H9 (cell line): ENCODE measurements at regions not wholly inside any gene's neighbourhood (a gene's known extent, or its start where the extent isn't known, plus 50 kb on each side); places are given as distances from the start of the nearest gene placed in this dataset.

Source experiments
- DNase-seq: peaks from one replicate; pipeline ENCODE4 v3.0.0-alpha.2; 2017
- H2AFZ ChIP-seq: one replicate; pipeline ENCODE4 v1.6.1; 2013; ENCODE audit warnings: mild to moderate bottlenecking, low read length, control low read depth, moderate library complexity
- H2AK5ac ChIP-seq: 2 replicates; pipeline ENCODE4 v1.6.1; 2013; ENCODE audit warnings: low read length, control low read depth, mixed read lengths; ENCODE audit not compliant: insufficient read length
- H2BK120ac ChIP-seq: one replicate; pipeline ENCODE4 v1.6.1; 2013; ENCODE audit warnings: low read depth, mild to moderate bottlenecking, low read length, control low read depth, inconsistent platforms; ENCODE audit not compliant: poor library complexity, severe bottlenecking
- H2BK12ac ChIP-seq: 2 replicates; pipeline ENCODE4 v1.6.1; 2013; ENCODE audit warnings: low read length, control low read depth, mixed read lengths, low read depth; ENCODE audit not compliant: insufficient read length
- H2BK15ac ChIP-seq: 2 replicates; pipeline ENCODE4 v1.6.1; 2013; ENCODE audit warnings: low read depth, low read length, control low read depth
- H2BK20ac ChIP-seq: one replicate; pipeline ENCODE4 v1.6.1; 2013; ENCODE audit warnings: low read depth, mild to moderate bottlenecking, low read length, control low read depth, inconsistent platforms; ENCODE audit not compliant: poor library complexity, severe bottlenecking
- H2BK5ac ChIP-seq: 2 replicates; pipeline ENCODE4 v1.6.1; 2013; ENCODE audit warnings: low read length, control low read depth, mixed read lengths; ENCODE audit not compliant: insufficient read length
- H3K14ac ChIP-seq: 2 replicates; pipeline ENCODE4 v1.6.1; 2013; ENCODE audit warnings: low read length, control low read depth; ENCODE audit not compliant: insufficient read depth
- H3K18ac ChIP-seq: 2 replicates; pipeline ENCODE4 v1.6.1; 2013; ENCODE audit warnings: low read depth, mild to moderate bottlenecking, mixed read lengths, low read length, control low read depth; ENCODE audit not compliant: insufficient read length
- H3K23ac ChIP-seq: 2 replicates; pipeline ENCODE4 v1.6.1; 2013; ENCODE audit warnings: low read length, control low read depth, mixed read lengths, low read depth; ENCODE audit not compliant: insufficient read length
- H3K23me2 ChIP-seq: 2 replicates; pipeline ENCODE4 v1.6.1; 2013; ENCODE audit warnings: low read depth, mild to moderate bottlenecking, mixed read lengths, low read length, control low read depth; ENCODE audit not compliant: insufficient read length, poor library complexity, severe bottlenecking
- H3K27ac ChIP-seq: 2 replicates; pipeline ENCODE4 v1.5.1; 2013; ENCODE audit warnings: low read length, control low read depth, mixed read lengths, low read depth; ENCODE audit not compliant: insufficient read length
- H3K27me3 ChIP-seq: 2 replicates; pipeline ENCODE4 v1.6.1; 2013; ENCODE audit warnings: low read length, control low read depth, inconsistent platforms; ENCODE audit not compliant: insufficient read depth
- H3K4ac ChIP-seq: 2 replicates; pipeline ENCODE4 v1.6.1; 2013; ENCODE audit warnings: low read depth, mild to moderate bottlenecking, control low read depth, inconsistent platforms, low read length, moderate library complexity
- H3K4me1 ChIP-seq: 2 replicates; pipeline ENCODE4 v1.6.1; 2013; ENCODE audit warnings: low read length, control low read depth, inconsistent platforms; ENCODE audit not compliant: insufficient read depth
- H3K4me2 ChIP-seq: 2 replicates; pipeline ENCODE4 v1.6.1; 2013; ENCODE audit warnings: low read length, control low read depth, mixed read lengths; ENCODE audit not compliant: insufficient read length, insufficient read depth
- H3K56ac ChIP-seq: 2 replicates; pipeline ENCODE4 v1.6.1; 2013; ENCODE audit warnings: low read depth, mild to moderate bottlenecking, mixed read lengths, low read length, control low read depth; ENCODE audit not compliant: insufficient read length
- H3K79me1 ChIP-seq: 2 replicates; pipeline ENCODE4 v1.6.1; 2013; ENCODE audit warnings: low read depth, mild to moderate bottlenecking, moderate library complexity, low read length, control low read depth, inconsistent platforms; ENCODE audit not compliant: insufficient read depth, poor library complexity, severe bottlenecking
- H3K79me2 ChIP-seq: 2 replicates; pipeline ENCODE4 v1.6.1; 2013; ENCODE audit warnings: low read length, control low read depth, inconsistent platforms; ENCODE audit not compliant: insufficient read depth
- H3K9ac ChIP-seq: 2 replicates; pipeline ENCODE4 v1.6.1; 2013; ENCODE audit warnings: low read length, control low read depth, mixed read lengths; ENCODE audit not compliant: insufficient read length; ENCODE audit errors: extremely low read depth
- H3K9me3 ChIP-seq: one replicate; pipeline ENCODE4 v1.6.1; 2013; ENCODE audit warnings: low read depth, low read length, inconsistent platforms; ENCODE audit not compliant: control insufficient read depth
- H3T11ph ChIP-seq: one replicate; pipeline ENCODE4 v1.6.1; 2013; ENCODE audit warnings: mild to moderate bottlenecking, low read length, control low read depth, inconsistent platforms
- H4K20me1 ChIP-seq: one replicate; pipeline ENCODE4 v1.6.1; 2013; ENCODE audit not compliant: control insufficient read depth, insufficient read length, insufficient read depth
- H4K5ac ChIP-seq: 2 replicates; pipeline ENCODE4 v1.6.1; 2013; ENCODE audit warnings: low read depth, mild to moderate bottlenecking, mixed read lengths, low read length, control low read depth; ENCODE audit not compliant: insufficient read length
- H4K8ac ChIP-seq: replicated peaks from 2 replicates; pipeline ENCODE4 v1.6.1; 2013; ENCODE audit warnings: low read length, control low read depth, mixed read lengths, low read depth; ENCODE audit not compliant: insufficient read length
- H4K91ac ChIP-seq: 2 replicates; pipeline ENCODE4 v1.6.1; 2013; ENCODE audit warnings: low read depth, mild to moderate bottlenecking, moderate library complexity, mixed read lengths, low read length, control low read depth; ENCODE audit not compliant: insufficient read length
- H3K27ac Mint-ChIP-seq, 3 experiments: 2 replicates in 2 of 3; 3 replicates in 1 of 3; pipeline ENCODE4 v1.8.0; 2020 to 2021; ENCODE audit warnings: mixed read lengths in 3 of 3, mild to moderate bottlenecking in 1 of 3, moderate library complexity in 1 of 3
- H3K27me3 Mint-ChIP-seq: 2 replicates; pipeline ENCODE4 v1.8.0; 2021; ENCODE audit warnings: low read depth, mild to moderate bottlenecking, moderate library complexity, mixed read lengths
- H3K36me3 Mint-ChIP-seq, 3 experiments: 2 replicates in 2 of 3; 3 replicates in 1 of 3; pipeline ENCODE4 v1.8.0; 2020 to 2021; ENCODE audit warnings: low read depth in 3 of 3, mixed read lengths in 3 of 3; ENCODE audit not compliant: insufficient read depth in 1 of 3
- H3K4me1 Mint-ChIP-seq, 2 experiments: 2 replicates each; pipeline ENCODE4 v1.8.0; 2020; ENCODE audit warnings: mixed read lengths in 2 of 2
- H3K4me3 Mint-ChIP-seq, 2 experiments: 2 replicates in 1 of 2; 3 replicates in 1 of 2; pipeline ENCODE4 v1.8.0; 2020 to 2021; ENCODE audit warnings: mild to moderate bottlenecking in 2 of 2, mixed read lengths in 2 of 2, moderate library complexity in 1 of 2
- H3K9me3 Mint-ChIP-seq, 2 experiments: 2 replicates in 1 of 2; 3 replicates in 1 of 2; pipeline ENCODE4 v1.8.0; 2020; ENCODE audit warnings: mild to moderate bottlenecking in 2 of 2, mixed read lengths in 2 of 2, moderate library complexity in 1 of 2
- WGBS: extraction: QIAGEN DNeasy Blood & Tissue Kit; methylation state at CpG from one replicate; pipeline ENCODE4 v1.1.7; 2013; ENCODE audit warnings: missing lambda C conversion rate, low lambda C conversion rate, mixed read lengths; ENCODE audit not compliant: insufficient read length; ENCODE audit errors: extremely low coverage; 5-methylcytosine and 5-hydroxymethylcytosine counted together
- TF ChIP-seq, protein P1 (sequence below): fragments of 200-600 bp; sonication (generic); conservative IDR thresholded peaks from 3 replicates; pipeline ENCODE4 v1.8.0; 2021; ENCODE audit warnings: antibody characterized with exemption, mild to moderate bottlenecking

DNA sequence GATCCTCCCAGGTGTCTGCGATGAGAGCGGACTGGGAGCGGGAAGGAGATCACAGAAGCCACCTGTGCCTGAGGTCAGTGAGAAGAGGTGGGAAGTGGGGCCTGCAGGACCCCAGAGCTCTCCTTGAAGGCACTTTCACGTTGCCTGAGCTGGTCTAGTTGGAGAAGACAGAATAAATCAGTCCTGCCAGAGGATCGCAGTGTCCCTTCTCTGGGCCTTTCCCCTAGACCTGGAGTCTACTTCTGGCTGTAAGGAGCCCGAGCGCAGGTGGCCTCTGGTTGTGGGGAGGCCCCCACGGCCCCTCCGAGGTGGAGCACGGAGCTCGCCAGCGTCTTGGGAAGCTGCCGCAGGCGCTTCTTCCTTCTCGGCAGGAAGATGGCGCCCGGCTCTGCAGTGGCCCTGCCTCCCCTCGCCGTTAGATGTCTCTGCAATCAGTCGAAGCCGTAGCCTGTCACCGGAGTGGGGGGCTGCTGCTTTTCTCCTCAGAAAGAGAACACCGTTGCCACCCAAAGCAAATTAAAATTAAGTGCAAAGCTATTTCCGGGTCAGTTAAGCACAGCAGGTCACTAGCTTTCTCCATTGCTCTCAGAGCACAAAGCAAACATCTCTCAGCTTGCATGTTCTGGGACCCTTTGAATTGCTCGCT, 212.0 kb upstream of the MYT1L start:
- peak; percentile 75 for DNase-seq
- no peaks in the 10 kb centered on the region for H3K79me1 ChIP-seq
- TF ChIP-seq, protein P1, sequence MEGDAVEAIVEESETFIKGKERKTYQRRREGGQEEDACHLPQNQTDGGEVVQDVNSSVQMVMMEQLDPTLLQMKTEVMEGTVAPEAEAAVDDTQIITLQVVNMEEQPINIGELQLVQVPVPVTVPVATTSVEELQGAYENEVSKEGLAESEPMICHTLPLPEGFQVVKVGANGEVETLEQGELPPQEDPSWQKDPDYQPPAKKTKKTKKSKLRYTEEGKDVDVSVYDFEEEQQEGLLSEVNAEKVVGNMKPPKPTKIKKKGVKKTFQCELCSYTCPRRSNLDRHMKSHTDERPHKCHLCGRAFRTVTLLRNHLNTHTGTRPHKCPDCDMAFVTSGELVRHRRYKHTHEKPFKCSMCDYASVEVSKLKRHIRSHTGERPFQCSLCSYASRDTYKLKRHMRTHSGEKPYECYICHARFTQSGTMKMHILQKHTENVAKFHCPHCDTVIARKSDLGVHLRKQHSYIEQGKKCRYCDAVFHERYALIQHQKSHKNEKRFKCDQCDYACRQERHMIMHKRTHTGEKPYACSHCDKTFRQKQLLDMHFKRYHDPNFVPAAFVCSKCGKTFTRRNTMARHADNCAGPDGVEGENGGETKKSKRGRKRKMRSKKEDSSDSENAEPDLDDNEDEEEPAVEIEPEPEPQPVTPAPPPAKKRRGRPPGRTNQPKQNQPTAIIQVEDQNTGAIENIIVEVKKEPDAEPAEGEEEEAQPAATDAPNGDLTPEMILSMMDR, result peak; percentile 37; the same call in 2 of the 3 replicates
- H2BK15ac ChIP-seq, result no peak overlapping the region
- H3K4ac ChIP-seq, result no peak overlapping the region
- no peak overlapping the region for H2BK120ac ChIP-seq
- no peaks in the 10 kb centered on the region for H3K79me2 ChIP-seq
- no peak overlapping the region for H2AFZ ChIP-seq
- Mint-ChIP-seq H3K27me3 (peaks cover 5% of the 10 kb centered on the region; the same call in 1 of the 2 replicates), H3K27ac (peak overlapping the region in 1 of 3 experiments; percentile 89; a peak in 2 of 7 replicates), H3K36me3 (peaks cover 0 to 4% (median 0%) of the 10 kb centered on the region in 3 experiments; a peak in 2 of 7 replicates), H3K9me3 (peaks cover 0 to 3% of the 10 kb centered on the region in 2 experiments; a peak in 1 of 5 replicates), H3K4me1 (peaks cover 15 to 17% of the 10 kb centered on the region in 2 experiments), H3K4me3 (no peak overlapping the region)
- H2BK20ac ChIP-seq, result no peak overlapping the region
- H3K4me2 ChIP-seq, result no peak overlapping the region
- peak overlapping the region; percentile 65; the same call in 1 of the 2 replicates for H3K14ac ChIP-seq
- WGBS, result no CpG with 5 or more reads among the region's 25 CpGs
- H3K27ac ChIP-seq, result no peak overlapping the region
- no peaks in the 10 kb centered on the region for H3K9me3 ChIP-seq
- no peaks in the 10 kb centered on the region for H4K20me1 ChIP-seq
- no peak overlapping the region for H3K9ac ChIP-seq
- no peak overlapping the region for H2BK12ac ChIP-seq
- no peak overlapping the region for H3K23ac ChIP-seq
- H4K8ac ChIP-seq, result peak overlapping the region; percentile 52
- H2AK5ac ChIP-seq, result no peak overlapping the region
- no peak overlapping the region for H3K56ac ChIP-seq
- H3K18ac ChIP-seq, result no peak overlapping the region
- H4K91ac ChIP-seq, result no peak overlapping the region
- H4K5ac ChIP-seq, result no peak overlapping the region
- no peak overlapping the region for H2BK5ac ChIP-seq
- no peaks in the 10 kb centered on the region for H3K27me3 ChIP-seq
- H3K4me1 ChIP-seq, result no peaks in the 10 kb centered on the region
- no peaks in the 10 kb centered on the region for H3K23me2 ChIP-seq
- H3T11ph ChIP-seq, result no peak overlapping the region
